HCT116 (cell line): ENCODE measurements at regions not wholly inside any gene's neighbourhood (a gene's known extent, or its start where the extent isn't known, plus 50 kb on each side); places are given as distances from the start of the nearest gene placed in this dataset.

Experiments
- ATAC-seq: fragments of 200-7000 bp; cut with Tn5 transposase; 2 replicates; pipeline ENCODE4 v1.9.1; 2020; ENCODE audit warnings: mild to moderate bottlenecking, moderate library complexity
- BruUV-seq: library from RNA; stranded (reverse); fragments of 400-500 nt; replicated peaks from 2 replicates; lab custom pipeline; 2021; lab: Mats Ljungman, UMichigan
- CTCF ChIA-PET: fragments of 300-600 bp; sonication (Branson Sonifier 250); formaldehyde crosslinking; loops from one replicate; lab custom pipeline; 2021; ENCODE audit warnings: antibody characterized with exemption; lab: Charles Lee
- POLR2A ChIA-PET: fragments of 300-600, 350-600 bp; sonication (Branson Sonifier 250); formaldehyde crosslinking; loops from one replicate; lab custom pipeline; 2021; ENCODE audit warnings: antibody characterized with exemption; lab: Charles Lee
- RAD21 ChIA-PET, 2 experiments: fragments of 300-600 bp; sonication (Branson Sonifier 250); formaldehyde crosslinking; loops; one replicate each; lab custom pipeline; 2023; ENCODE audit warnings: low total read pairs in 2 of 2; ENCODE audit not compliant: uncharacterized antibody in 2 of 2, unreplicated experiment in 2 of 2, low non-redundant PET in 1 of 2; lab: Charles Lee
- DNase-seq: peaks from one replicate; pipeline ENCODE4 v3.0.0-alpha.2; 2010; ENCODE audit warnings: low read depth, low spot score
- H2AFZ ChIP-seq: fragments of 200-600 bp; shearing (Covaris generic), sonication (generic); 2 replicates; pipeline ENCODE4 v1.6.1; 2017; ENCODE audit warnings: low read depth, mixed run types, mixed read lengths, antibody characterized with exemption, low read length; ENCODE audit not compliant: poor library complexity, severe bottlenecking
- H3K27ac ChIP-seq: 2 replicates; pipeline ENCODE4 v1.5.1; 2012; ENCODE audit warnings: low read depth, low read length
- H3K27me3 ChIP-seq: fragments of 200-600 bp; sonication (generic); 2 replicates; pipeline ENCODE4 v1.6.1; 2016; ENCODE audit warnings: mixed run types, low read length, mixed read lengths; ENCODE audit not compliant: insufficient read depth
- H3K36me3 ChIP-seq, 2 experiments: fragments of 200-500 bp in 1 of 2; fragments of 200-600 bp in 1 of 2; sonication (Bioruptor generic) in 1 of 2; sonication (generic) in 1 of 2; 2 replicates each; pipeline versions ENCODE4 v1.5.1 to v1.6.1; 2014 to 2016; ENCODE audit warnings: low read length in 2 of 2, inconsistent platforms in 1 of 2, mixed read lengths in 1 of 2, mixed run types in 1 of 2; ENCODE audit not compliant: insufficient read depth in 2 of 2, control insufficient read depth in 1 of 2
- H3K4me1 ChIP-seq, 2 experiments: fragments of 200-600 bp in 1 of 2; sonication (generic) in 1 of 2; 2 replicates each; pipeline versions ENCODE4 v1.5.1 to v1.6.1; 2012 to 2017; ENCODE audit warnings: low read length in 2 of 2, inconsistent platforms in 1 of 2, mild to moderate bottlenecking in 1 of 2, mixed read lengths in 1 of 2, mixed run types in 1 of 2, moderate library complexity in 1 of 2; ENCODE audit not compliant: insufficient read depth in 2 of 2, control insufficient read depth in 1 of 2
- H3K4me2 ChIP-seq: fragments of 200-600 bp; sonication (generic); 2 replicates; pipeline ENCODE4 v1.6.1; 2017; ENCODE audit warnings: mixed run types, low read length, mixed read lengths
- H3K4me3 ChIP-seq, 2 experiments: fragments of 200-600 bp in 1 of 2; sonication (generic) in 1 of 2; replicated peaks in 1 of 2; 2 replicates each; pipeline ENCODE4 v1.5.1; 2011 to 2016; ENCODE audit warnings: low read length in 2 of 2, control low read depth in 1 of 2, low read depth in 1 of 2, mild to moderate bottlenecking in 1 of 2, mixed read lengths in 1 of 2, mixed run types in 1 of 2
- H3K79me2 ChIP-seq: fragments of 200-600 bp; sonication (generic); 2 replicates; pipeline ENCODE4 v1.6.1; 2017; ENCODE audit warnings: mild to moderate bottlenecking, mixed run types, low read length, moderate library complexity, mixed read lengths; ENCODE audit not compliant: insufficient read depth
- H3K9ac ChIP-seq: fragments of 200-600 bp; sonication (generic); 2 replicates; pipeline ENCODE4 v1.6.1; 2016; ENCODE audit warnings: low read length, mixed read lengths
- H3K9me2 ChIP-seq: fragments of 200-600 bp; sonication (generic), shearing (Covaris generic); 2 replicates; pipeline ENCODE4 v1.6.1; 2017; ENCODE audit warnings: mixed run types, mild to moderate bottlenecking, moderate library complexity; ENCODE audit not compliant: insufficient read depth
- H3K9me3 ChIP-seq, 2 experiments: fragments of 200-500 bp in 1 of 2; fragments of 200-600 bp in 1 of 2; sonication (Bioruptor generic) in 1 of 2; sonication (generic) in 1 of 2; 2 replicates each; pipeline ENCODE4 v1.6.1; 2014 to 2017; ENCODE audit warnings: low read length in 2 of 2, mixed read lengths in 2 of 2, inconsistent platforms in 1 of 2, low read depth in 1 of 2, mild to moderate bottlenecking in 1 of 2, mixed run types in 1 of 2, moderate library complexity in 1 of 2; ENCODE audit not compliant: control insufficient read depth in 1 of 2, insufficient read depth in 1 of 2
- H4K20me1 ChIP-seq: fragments of 200-600 bp; sonication (generic), shearing (Covaris generic); 2 replicates; pipeline ENCODE4 v1.6.1; 2017; ENCODE audit warnings: mixed run types, mild to moderate bottlenecking, moderate library complexity; ENCODE audit not compliant: insufficient read depth
- CBX3 ChIP-seq: IDR thresholded peaks from 2 replicates; pipeline ENCODE4 v1.6.1; 2012; ENCODE audit warnings: low read depth
- EGR1 ChIP-seq: IDR thresholded peaks from 2 replicates; pipeline ENCODE4 v1.6.1; 2012; ENCODE audit warnings: low read depth
- EZH2 ChIP-seq: fragments of 200-600 bp; sonication (generic); IDR thresholded peaks from 2 replicates; pipeline ENCODE4 v1.6.1; 2017; ENCODE audit warnings: antibody characterized with exemption, mixed run types
- POLR2A ChIP-seq: IDR thresholded peaks from 2 replicates; pipeline ENCODE4 v1.7.0; 2011; ENCODE audit warnings: borderline replicate concordance; ENCODE audit not compliant: insufficient read depth, insufficient read length; ENCODE audit errors: extremely low read depth
- POLR2AphosphoS5 ChIP-seq: IDR thresholded peaks from 2 replicates; pipeline ENCODE4 v1.6.1; 2011; ENCODE audit warnings: mild to moderate bottlenecking, low read depth, low read length, moderate library complexity
- RAD21 ChIP-seq: IDR thresholded peaks from 2 replicates; pipeline ENCODE4 v1.6.1; 2012; ENCODE audit warnings: low read depth, mild to moderate bottlenecking
- intact Hi-C: fragments of 100-400 bp; cut with micrococcal nuclease; formaldehyde crosslinking; loops from 2 replicates; pipeline ENCODE4 v1.10.0; 2022
- TF ChIP-seq, protein P1 (sequence below): IDR thresholded peaks from 2 replicates; pipeline ENCODE4 v1.6.1; 2012

DNA sequence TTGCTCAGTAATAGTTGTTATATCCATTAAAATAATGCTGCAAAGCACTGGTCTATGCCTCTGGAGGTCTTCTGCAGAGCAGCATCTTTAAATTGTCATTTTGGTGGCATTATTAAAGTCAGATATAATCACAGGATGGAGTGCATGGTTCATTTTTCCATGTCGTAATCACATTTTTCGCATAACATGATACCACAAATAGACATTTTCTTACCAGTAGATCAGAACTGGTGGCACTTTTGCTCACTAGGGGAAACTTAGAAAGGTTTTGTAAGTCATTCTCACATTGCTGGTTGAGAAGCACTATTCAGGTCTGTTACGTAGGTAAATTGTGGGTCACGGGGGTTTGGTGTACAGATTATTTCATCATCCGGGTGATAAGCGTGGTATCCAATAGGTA lies 484.5 kb upstream of the PRKX start:
- ATAC-seq = no peak
- intact Hi-C loops = no loop called here
- Histone ChIP-seq H2AFZ (no peak overlapping the region), H3K9ac (no peak overlapping the region), H3K9me3 (no peaks in the 10 kb centered on the region; a peak in 1 of 4 replicates), H3K27ac (no peak overlapping the region), H3K4me3 (no peak overlapping the region), H3K27me3 (no peaks in the 10 kb centered on the region), H3K79me2 (no peaks in the 10 kb centered on the region), H3K4me1 (no peaks in the 10 kb centered on the region), H3K4me2 (no peak overlapping the region), H3K9me2 (no peaks in the 10 kb centered on the region), H4K20me1 (no peaks in the 10 kb centered on the region), H3K36me3 (no peaks in the 10 kb centered on the region)
- RAD21 ChIA-PET = no interaction called here
- POLR2A ChIA-PET = no interaction called here
- DNase-seq = no peak
- no peak for TF ChIP-seq RAD21
- TF ChIP-seq EGR1 = no peak
- TF ChIP-seq, protein P1, sequence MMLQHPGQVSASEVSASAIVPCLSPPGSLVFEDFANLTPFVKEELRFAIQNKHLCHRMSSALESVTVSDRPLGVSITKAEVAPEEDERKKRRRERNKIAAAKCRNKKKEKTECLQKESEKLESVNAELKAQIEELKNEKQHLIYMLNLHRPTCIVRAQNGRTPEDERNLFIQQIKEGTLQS = no peak
- no peak for TF ChIP-seq CBX3
- no peak for TF ChIP-seq POLR2A
- no TSS peak for BruUV-seq
- CTCF ChIA-PET = no interaction called here

DNA sequence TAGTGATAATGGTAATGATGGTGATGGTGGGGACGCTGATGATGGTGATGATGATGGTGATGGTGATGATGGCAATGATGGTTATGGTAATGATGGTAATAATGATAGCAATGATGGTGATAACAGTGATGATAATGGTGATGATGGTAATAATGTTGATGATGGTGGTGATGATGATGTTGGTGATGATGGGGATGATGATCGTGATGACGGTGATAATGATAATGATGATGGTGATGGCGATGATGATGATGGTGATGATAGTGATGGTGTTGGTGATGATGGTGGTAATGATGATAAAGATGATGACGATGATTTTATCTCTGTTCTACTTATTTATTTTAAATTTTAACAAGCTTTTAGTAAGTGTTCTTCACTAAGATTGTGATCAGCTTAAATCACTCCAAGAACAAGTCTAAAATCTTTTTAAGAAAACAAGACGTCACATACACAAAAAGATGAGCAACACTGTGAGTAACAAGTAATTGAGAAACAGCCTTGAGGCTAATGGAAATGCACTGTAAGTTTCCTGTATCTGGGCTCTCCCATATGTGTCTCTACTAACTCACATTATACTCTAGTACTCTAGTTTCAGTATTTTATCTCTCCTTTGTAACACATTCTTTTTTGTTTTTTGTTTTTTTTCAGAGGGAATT lies 480.2 kb upstream of the PRKX start:
- TF ChIP-seq EZH2 (no peak), POLR2AphosphoS5 (no peak)
- TF ChIP-seq, all 23 proteins: peak for 0

More for the DNA sequence above, 480.2 kb upstream of the PRKX start:
- ChIA-PET POLR2A (no interaction called here), CTCF (no interaction called here), RAD21 (no interaction called here)
- Histone ChIP-seq H3K4me1 (no peaks in the 10 kb centered on the region), H3K36me3 (no peaks in the 10 kb centered on the region), H3K4me3 (no peak overlapping the region), H3K79me2 (no peaks in the 10 kb centered on the region), H3K9ac (no peak overlapping the region), H3K4me2 (no peak overlapping the region), H3K9me2 (no peaks in the 10 kb centered on the region), H3K27me3 (no peaks in the 10 kb centered on the region), H3K27ac (no peak overlapping the region), H4K20me1 (no peaks in the 10 kb centered on the region), H2AFZ (no peak overlapping the region), H3K9me3 (no peaks in the 10 kb centered on the region)
- intact Hi-C loops = no loop called here
- no TSS peak for BruUV-seq
- ATAC-seq (no peak), DNase-seq (no peak)
